HG03066 (cell line): ENCODE measurements at regions not wholly inside any gene's neighbourhood (a gene's known extent, or its start where the extent isn't known, plus 50 kb on each side); places are given as distances from the start of the nearest gene placed in this dataset.

Experiments
- ATAC-seq: cut with Tn5 transposase; IDR thresholded peaks from one replicate; pipeline ENCODE4 v1.9.1; 2021; ENCODE audit warnings: low read depth; ENCODE audit not compliant: unreplicated experiment

GRCh38 chr15:97623091-97623661, 337.3 kb upstream of the ARRDC4 start:
- no peak for ATAC-seq

GRCh38 chr15:97627634-97628033, 332.9 kb upstream of the ARRDC4 start:
- ATAC-seq = no peak

GRCh38 chr15:97645758-97646157, 314.7 kb upstream of the ARRDC4 start:
- no peak for ATAC-seq

- no peak for ATAC-seq
These were observed 311.8 kb upstream of the ARRDC4 start for GRCh38 chr15:97648728-97649127.

GRCh38 chr15:97652041-97652440, 308.5 kb upstream of the ARRDC4 start:
- no peak for ATAC-seq

GRCh38 chr15:97652700-97653167, 307.8 kb upstream of the ARRDC4 start:
- ATAC-seq = no peak

- no peak for ATAC-seq
These were observed 306.6 kb upstream of the ARRDC4 start for GRCh38 chr15:97653896-97654295.

- ATAC-seq = no peak
These were observed 305.9 kb upstream of the ARRDC4 start for GRCh38 chr15:97654481-97655076.

GRCh38 chr15:97661796-97662195, 298.7 kb upstream of the ARRDC4 start:
- no peak for ATAC-seq

- no peak for ATAC-seq
These were observed 287.9 kb upstream of the ARRDC4 start for GRCh38 chr15:97672586-97672985.

GRCh38 chr15:97678656-97679055, 281.8 kb upstream of the ARRDC4 start:
- no peak for ATAC-seq

- no peak for ATAC-seq
These were observed 281.3 kb upstream of the ARRDC4 start for GRCh38 chr15:97679106-97679688.

- ATAC-seq = no peak
These were observed 279.8 kb upstream of the ARRDC4 start for GRCh38 chr15:97680606-97681220.

GRCh38 chr15:97683831-97684230, 276.7 kb upstream of the ARRDC4 start:
- no peak for ATAC-seq

GRCh38 chr15:97684249-97684648, 276.3 kb upstream of the ARRDC4 start:
- no peak for ATAC-seq

- ATAC-seq = no peak
These were observed 274.2 kb upstream of the ARRDC4 start for GRCh38 chr15:97686324-97686723.

GRCh38 chr15:97687654-97688053, 272.8 kb upstream of the ARRDC4 start:
- no peak for ATAC-seq

- ATAC-seq = no peak
These were observed 272.3 kb upstream of the ARRDC4 start for GRCh38 chr15:97688177-97688576.

GRCh38 chr15:97688886-97689285, 271.6 kb upstream of the ARRDC4 start:
- ATAC-seq = no peak

GRCh38 chr15:97691078-97691477, 269.4 kb upstream of the ARRDC4 start:
- ATAC-seq = no peak

GRCh38 chr15:97691799-97692198, 268.7 kb upstream of the ARRDC4 start:
- no peak for ATAC-seq
